ENCODE measurements at regions not wholly inside any gene's neighbourhood (a gene's known extent, or its start where the extent isn't known, plus 50 kb on each side); places are given as distances from the start of the nearest gene placed in this dataset.

DNA sequence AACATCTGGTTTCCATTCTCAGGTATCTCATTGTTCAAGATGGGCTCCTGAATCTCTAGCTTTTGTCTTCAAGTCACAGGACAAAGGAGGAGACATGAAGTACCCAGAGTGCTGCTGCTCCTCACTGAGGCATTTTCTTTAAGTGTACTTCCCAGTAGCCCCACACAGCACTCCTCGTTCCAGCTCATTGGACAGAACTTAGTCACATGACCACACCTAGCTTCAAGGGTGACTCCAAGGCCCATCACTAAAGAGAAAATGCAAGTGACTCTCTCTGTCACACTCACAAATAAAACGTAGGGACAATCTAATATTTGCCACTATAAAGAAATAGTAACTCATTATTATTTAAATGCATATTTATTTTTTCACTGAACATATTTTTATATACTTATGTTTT, 58.3 kb upstream of the NEUROD6 start:
- DNase-seq (ENCODE audit: low spot score) = no peak

DNA sequence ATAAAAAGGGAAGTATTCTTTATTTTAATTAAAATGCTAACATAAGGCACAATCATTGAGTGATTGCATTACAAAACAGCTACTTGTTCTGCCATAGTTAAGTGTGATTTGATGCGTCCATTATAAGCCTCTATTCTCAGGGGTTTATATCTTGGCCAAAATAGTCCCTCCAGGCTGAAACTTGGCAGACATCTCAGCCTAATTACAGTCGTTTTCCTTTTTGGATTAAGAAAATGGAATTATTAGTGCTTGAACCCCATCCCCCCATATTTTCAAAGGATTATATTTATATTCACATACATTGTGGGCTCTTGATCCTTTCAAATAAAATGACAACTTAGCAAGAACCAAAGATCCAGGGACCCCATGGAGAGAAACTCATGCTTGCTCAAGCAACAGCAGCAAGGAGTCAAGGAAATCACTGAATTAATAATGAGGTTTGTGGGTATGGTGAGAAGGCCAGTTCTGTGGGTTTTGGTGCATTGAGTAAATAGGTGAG, 66.7 kb upstream of the NEUROD6 start:
- no peak for DNase-seq (ENCODE audit: low spot score)

DNA sequence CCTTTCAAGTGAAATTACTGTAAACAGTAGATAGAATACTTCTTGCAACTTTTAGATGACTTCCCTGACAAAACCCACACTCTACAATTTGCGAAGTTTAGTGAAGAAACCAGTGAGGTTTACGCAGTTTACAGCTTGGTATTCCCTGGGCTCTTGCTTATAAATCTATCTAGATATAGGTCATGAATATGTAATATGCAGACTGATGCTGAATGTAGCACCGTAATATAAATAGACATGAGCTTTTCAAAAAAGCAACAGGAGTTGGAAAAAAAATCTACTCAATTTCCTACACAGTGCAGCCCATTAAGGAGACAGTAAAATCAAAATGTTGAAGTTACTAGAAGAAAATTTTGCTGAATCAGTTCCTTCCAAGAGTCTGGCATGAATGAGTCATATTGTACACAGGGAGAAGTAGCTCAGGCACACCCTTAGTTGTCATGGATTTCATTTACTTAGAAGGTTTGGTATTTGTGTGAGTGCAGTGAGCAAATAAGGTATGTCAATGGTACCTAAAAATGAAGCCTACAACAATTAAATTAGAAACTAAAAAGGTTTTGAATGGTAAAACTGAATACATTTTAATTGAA, 67.7 kb upstream of the NEUROD6 start:
- no peak for DNase-seq (ENCODE audit: low spot score)

DNA sequence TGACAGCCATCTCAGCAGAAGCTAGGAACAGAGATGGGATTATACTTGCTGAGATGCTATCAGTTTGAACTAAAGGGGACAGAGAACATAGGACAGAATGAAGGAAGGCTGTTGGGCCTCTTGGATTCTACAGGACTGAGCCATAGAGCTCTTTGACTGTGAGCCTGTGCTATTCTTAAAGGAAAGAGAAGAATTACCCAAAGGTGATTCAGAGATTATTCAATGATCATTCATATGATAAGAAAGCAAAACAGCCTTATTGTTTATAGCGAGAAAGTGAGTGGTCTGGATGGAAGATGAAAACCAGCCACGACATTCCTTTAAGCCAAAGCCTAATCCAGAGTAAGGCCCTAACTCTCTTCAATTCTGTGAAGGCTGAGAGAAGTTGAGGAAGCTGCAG, 69.7 kb upstream of the NEUROD6 start:
- DNase-seq (ENCODE audit: low spot score) = no peak

DNA sequence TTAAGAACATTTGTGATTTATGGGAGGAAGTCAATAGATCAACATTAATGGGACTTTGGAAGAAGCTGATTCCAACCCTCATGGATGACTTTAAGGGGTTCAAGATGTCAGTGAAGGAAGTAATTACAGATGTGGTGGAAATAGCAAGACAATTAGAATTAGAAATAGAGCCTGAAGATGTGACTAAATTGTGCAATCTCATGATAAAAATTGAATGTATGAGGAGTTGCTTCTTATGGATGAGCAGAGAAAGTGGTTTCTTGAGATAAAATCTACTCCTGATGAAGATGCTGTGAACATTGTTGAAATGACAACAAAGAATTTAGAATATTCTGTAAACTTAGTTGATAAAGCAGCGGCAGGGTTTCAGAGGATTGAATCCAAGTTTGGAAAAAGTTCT, 70.9 kb upstream of the NEUROD6 start:
- DNase-seq (ENCODE audit: low spot score) = no peak

DNA sequence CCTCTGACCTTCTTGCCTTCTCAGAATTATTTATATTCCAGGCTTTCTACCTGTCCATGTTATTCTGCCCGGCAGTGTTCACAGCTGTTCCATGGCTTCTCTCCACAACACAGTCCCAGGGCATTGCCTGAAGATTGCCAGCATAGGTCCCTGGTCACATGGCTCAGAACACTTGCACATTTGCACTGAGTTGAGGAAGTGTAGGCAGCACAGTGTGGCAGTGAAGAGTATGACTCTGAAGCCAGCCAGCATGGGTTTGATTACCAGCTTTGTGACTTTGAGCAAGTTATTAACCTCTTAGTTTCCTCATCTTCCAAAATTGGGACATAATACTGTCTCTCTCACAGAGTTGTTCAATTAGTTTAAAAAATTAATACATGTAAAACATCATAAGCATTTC, 73.2 kb upstream of the NEUROD6 start:
- no peak for DNase-seq (ENCODE audit: low spot score)

DNA sequence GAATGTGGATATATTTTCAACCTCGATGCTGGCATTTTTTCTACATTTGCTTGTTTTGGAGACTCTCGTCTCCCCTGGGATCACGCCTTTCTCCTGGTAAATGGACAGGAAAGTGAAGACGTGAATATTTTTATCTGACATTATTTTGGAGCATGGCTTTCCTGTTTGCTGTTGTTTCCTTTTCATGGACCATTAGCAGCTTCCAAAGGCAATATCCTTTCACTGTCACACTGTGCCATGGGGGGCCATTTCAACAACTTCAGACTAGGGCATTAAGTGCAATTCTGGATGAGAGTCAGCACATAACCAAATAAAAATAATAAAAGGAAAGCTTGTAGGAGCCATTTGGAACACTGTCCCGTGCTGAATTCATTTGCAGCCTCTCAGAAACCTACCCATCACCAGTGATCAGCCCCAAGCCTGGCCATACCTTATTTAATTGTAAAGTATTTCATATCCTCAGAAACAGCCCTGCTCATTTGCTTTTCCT, 75.9 kb upstream of the NEUROD6 start:
- DNase-seq (ENCODE audit: low spot score) = no peak

DNA sequence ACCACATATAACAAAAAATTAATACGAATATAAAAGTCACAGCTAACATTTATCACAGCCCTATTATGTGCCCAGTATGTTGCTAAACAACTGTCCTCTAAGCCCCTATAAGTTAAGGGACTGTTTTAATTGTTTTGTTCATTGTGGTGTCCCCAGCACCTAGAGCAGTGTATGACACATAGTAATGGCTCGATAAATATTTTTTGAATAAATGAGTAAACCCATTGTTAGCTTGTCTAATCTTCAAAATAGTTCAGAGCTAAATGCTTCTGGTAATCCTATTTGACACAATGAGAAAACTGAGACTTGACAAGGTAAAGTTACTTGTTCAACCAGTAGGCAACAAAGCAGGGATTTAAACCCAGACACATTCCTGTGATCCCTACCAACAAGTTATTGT, 78.4 kb upstream of the NEUROD6 start:
- DNase-seq (ENCODE audit: low spot score) = no peak

DNA sequence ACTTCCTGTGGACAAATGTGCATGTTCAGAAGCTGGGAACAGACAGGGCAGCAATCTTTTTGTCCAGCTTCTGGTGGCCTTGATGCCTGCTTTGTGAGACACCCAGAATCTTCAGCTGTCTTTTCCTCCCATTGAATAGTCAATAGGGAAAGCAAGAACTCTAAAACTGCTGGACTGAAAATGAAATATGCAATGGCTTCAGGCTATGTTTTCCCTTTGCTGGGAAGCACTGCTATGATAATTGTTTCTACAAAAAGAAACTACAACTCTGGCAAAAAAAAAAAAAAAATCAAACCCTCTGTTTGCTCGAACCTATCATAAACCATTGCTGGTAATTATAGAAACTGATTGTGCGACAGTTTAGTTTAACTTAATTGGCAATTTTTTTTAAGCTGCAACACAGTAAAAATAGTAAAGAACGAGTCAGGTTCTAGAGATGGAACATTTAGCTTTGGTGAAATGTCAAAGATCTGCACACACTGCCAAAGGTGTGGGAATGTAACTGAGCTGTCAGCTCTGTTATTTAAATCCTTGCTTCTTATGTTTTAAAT, 79.1 kb upstream of the NEUROD6 start:
- DNase-seq (ENCODE audit: low spot score) = no peak

DNA sequence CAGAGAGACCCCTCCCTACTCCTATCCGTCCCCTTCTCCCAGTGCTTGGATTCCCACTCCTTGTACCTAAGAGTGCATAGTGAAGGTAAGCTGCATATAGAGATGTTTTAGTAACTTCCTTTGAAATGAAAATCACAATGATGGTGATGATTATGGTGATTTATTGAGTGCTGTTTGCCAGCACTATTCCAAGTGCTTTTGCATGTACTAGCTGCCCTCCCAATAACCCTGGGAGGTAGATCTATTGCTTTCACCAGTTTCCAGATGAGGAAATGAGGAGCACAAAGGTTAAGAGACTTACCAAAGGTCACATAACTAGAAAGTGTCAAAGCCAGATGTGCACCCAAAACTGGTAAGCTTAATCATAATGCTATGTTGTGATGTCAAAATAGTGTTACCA, 80.4 kb upstream of the NEUROD6 start:
- DNase-seq (ENCODE audit: low spot score) = no peak

DNA sequence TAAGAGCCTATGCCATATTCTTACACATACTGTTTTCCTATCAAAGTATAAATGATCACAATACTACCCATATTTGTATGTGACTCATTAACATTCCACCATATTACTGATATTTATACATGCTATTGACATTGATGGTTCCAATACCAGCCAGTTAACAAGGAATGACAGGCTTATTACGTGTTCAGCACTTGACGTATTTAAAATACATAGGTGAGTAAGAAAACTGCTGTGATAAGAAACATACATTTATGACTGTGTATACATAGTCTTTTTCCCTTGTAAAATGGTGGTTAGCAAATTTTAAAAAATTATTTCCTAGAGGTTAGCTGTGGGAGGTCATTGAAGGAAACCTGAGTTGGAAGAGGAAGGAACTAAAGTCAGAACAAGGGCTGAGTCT, 81.1 kb upstream of the NEUROD6 start:
- DNase-seq (ENCODE audit: low spot score) = no peak

DNA sequence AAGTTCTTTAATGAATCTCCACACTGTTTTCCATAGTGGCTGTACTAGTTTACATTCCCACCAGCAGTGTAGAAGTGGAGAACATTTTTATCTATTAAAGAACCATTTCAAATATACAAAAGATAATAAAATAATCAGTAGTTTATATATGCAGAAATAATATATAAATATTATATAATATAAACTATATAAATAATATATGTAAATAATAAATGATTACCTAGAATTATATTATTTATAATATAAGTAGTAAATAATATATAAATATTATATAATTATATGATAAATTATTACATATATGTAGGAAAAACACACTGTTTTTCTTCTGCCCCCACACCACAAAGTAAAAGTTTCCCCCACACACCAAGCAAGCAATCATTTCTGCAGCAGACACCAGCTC, 83.5 kb upstream of the NEUROD6 start:
- DNase-seq (ENCODE audit: low spot score) = no peak

DNA sequence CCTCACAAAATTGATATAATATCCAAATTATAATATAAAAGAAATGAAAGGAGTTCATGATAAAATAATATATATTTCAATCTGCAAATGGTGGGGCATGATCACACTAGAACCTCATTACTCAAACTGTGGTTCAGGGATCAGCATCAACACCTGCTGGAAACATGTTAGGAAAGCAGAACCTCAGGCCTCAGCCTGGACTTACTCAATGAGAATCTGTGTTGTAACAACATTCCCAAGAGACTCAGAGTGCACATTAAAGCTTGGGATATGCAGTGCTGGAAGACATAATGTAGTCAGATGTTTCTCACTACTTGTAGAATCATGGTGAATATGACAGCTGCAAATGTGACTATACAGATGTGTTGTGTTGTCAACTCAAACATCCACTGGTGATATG, 81.7 kb upstream of the ITPRID1 start:
- no peak for DNase-seq (ENCODE audit: low spot score)

DNA sequence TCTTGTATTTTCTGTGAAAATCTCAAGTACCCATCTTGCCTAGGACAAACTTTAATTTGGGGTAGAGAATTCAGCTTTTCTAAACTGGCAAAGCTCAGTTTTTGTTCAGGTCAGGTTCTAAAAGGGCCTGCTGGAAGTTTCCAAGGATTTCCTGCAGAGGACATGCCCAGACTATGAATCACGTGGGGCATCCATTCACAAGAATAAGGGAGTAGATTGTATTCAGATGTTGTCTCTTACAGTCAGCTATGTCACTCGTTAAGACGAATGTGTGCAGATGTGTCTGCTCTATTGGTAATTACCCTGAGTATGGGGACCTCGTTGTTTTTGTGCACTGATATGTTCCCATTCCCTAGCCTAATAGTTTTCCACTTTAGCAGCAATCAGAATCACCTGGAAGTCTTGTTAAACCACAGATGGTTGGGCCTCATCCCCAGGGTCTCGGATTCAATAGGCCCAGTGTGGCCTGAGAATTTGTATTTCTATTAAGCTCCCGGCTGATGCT, 81.0 kb upstream of the ITPRID1 start:
- no peak for DNase-seq (ENCODE audit: low spot score)

DNA sequence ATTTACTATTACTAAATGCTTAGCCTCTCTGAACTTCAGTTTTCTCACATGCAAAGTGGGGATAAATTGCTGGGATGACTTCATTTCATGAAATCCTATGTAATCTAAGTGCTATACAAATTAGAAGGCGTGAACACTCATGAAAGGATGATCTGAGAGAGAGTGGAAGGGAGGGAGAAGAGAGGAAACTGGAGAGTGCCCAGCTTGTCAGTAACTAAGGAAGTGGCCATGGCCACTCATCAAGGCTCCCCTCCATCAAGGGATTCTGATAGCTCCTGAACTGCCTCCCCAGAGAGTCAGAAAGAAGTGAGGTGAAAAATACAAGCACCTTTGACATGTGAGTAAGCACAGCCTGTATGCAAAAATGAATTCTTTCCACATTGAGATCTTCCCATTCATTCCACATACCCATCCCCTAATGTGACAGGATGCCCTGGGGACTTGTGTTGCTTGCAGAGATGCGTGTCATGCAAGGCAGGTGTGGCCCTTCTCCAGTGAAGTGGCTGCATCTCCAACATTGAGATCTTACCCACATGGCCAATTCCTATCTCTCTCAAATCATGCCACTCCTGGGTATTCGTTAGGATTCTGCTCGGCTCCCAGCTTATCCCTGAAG, 76.5 kb upstream of the ITPRID1 start:
- DNase-seq (ENCODE audit: low spot score) = no peak

DNA sequence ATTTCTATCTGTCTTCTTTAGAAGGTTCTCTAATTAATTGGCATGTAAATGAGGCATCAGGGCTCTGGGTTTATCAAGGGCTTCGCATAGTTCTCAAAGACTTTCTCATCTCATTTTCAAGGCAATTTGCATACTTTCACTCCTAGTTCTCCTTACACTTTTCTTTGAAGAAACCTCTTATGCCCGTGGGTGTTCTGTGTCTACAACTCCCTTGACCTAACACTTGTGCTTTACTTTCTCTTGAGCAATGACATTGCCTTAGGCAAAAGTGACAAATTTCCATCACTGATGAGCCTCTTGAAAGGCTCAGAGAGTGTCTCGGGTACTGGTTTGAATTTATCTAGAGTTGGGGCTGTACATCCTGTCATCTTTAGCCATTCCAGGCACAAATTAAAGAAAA, 74.7 kb upstream of the ITPRID1 start:
- DNase-seq (ENCODE audit: low spot score) = no peak

DNA sequence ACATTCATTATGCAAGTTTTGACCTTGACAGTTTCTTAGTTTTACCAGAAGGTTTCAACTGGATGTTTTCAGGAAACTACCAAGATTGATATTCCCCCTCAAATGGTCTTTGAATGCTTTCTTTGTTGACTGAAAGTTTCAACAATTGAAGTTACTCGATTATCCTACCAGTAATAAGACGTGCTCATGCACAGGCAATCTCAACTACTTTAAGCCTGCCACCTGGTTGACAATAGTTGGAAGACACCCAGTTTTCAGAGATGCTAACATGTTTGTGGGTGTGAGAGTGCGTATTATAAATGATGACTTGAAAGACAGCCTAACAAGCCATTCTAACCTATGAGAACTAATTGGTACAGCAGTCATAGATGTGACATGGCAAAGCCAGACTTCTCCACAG, 73.4 kb upstream of the ITPRID1 start:
- no peak for DNase-seq (ENCODE audit: low spot score)

DNA sequence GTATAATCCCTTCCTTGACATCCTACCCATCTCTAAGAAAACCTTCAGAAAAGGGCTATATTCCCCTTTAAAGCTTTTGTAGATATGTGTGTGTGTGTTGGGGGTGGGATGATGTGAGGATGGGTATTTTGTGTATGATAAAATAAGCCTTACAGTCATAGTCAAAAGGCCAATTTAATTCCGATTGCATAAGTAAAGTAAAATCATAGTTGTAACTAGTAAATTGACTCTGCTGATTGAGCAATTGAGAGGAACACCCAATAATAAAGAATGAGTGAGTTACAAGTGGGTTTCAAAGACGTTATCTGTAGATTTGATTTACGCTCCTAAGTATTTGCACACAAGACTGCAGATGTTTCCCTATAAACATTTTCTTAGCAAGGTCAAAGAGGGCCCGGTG, 71.3 kb upstream of the ITPRID1 start:
- DNase-seq (ENCODE audit: low spot score) = no peak

DNA sequence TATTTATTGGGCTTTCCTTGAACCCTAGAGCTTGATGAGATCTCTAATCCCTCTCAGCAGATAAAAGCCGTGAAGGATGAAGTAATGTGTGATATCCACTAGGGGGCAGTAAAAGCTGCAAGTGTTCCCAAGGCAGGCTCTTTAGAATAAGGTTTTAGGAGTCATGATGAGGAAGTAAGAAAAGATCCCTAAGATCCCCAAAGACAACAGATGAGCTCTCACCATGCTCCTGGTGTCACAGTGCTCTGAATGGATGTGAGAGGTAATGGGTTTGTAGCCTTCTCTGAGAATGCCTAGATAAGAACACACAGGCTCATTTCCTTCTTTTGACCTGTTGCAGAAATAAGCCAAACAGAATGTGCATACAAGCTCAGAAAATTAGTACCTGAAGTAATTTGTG, 70.4 kb upstream of the ITPRID1 start:
- DNase-seq (ENCODE audit: low spot score) = peak; percentile 14

DNA sequence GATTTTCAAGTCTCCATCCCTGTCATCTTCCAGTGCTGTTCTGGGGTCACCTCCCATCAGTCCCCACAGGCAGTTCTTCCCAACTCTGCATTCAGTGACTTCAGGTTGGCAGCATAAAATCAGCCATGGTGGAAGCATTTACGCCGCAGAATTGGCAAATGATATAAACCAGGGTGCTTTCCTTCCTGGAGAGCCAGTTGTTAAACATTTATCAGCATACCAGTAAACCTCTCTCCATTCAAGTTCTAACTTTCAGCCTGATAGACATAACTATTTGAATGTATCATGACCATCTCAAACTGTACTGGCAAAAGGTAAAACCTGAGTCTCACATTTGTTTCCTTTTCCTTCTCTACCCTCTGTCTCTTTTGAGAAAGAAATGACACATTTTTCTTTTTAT, 69.7 kb upstream of the ITPRID1 start:
- DNase-seq (ENCODE audit: low spot score) = no peak

DNA sequence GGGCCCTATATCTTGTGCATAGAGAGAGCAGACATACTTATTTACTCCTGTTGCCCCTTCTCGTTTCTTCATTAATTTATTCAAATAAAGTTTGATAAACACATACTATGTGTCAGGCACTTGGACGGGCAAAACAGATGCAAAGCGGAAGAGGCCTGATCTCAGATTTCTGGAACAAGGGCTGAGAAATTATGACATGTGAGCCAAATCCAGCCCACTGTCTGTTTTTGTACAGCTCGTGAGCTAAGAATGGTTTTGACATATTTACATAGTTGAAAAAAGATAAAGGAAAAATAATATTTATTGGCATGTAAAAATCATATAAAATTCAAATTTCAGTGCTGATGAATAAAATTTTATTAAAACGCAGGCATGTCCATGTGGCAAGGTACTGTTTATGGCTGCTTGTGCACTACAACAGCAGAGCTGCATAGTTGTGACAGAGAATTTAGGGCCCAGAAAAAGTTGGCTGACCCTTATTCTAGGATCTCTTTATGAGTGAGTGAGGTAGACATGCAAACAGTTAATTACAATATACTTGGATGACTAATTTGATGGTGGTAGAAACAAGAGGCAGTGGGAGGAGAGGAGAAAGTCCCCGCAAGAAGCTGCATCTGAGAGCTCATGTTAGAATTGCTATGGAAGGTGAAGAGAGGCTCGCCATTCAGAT, 68.1 kb upstream of the ITPRID1 start:
- DNase-seq (ENCODE audit: low spot score) = no peak

DNA sequence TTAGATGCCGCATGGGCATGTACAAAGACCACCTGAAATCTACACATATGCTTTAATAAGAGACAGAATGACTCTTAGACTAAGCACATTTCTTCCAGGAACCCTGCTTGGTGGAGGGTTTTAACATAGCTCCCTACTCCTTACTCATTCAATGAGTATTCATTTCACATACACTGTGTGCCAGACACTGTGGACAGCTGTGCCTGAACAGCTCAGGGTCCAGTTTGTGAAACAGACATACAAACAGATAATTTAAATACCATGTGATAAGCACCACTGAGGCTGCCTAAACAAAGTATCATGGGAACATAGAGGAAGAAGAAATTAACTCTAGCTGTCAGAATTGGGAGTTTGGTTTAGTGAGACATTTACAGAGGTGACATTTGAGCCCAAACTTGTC, 65.2 kb upstream of the ITPRID1 start:
- DNase-seq (ENCODE audit: low spot score) = no peak

DNA sequence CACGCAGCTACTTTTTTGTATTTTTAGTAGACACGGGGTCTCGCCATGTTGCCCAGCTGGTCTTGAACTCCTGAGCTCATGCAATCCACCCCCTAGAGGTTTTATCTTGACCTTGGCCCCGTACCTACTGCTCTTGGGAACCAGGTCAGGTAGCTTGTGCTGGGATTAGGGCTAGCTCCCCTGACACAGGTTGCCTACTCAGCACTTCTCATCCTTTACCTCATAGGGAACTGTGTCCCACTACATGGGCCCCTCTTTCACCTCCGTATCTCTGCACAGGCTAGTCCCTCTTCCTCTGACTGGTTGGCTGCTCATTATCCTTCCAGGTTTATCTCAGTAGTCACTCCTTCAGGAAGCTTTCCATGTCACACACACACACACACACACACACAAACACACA, 58.0 kb upstream of the ITPRID1 start:
- DNase-seq (ENCODE audit: low spot score) = no peak

Measured in hepatic stellate cell (primary cell).